C4-2B (cell line): ENCODE measurements at regions not wholly inside any gene's neighbourhood (a gene's known extent, or its start where the extent isn't known, plus 50 kb on each side); places are given as distances from the start of the nearest gene placed in this dataset.

Source experiments
- ZFX ChIP-seq: fragments of 450-650 bp; IDR thresholded peaks from 2 replicates; pipeline ENCODE4 v1.6.1; 2017
- TF ChIP-seq, protein P1 (sequence below): fragments of 450-650 bp; conservative IDR thresholded peaks from 2 replicates; pipeline ENCODE4 v1.5.1; 2017; ENCODE audit warnings: mild to moderate bottlenecking

DNA sequence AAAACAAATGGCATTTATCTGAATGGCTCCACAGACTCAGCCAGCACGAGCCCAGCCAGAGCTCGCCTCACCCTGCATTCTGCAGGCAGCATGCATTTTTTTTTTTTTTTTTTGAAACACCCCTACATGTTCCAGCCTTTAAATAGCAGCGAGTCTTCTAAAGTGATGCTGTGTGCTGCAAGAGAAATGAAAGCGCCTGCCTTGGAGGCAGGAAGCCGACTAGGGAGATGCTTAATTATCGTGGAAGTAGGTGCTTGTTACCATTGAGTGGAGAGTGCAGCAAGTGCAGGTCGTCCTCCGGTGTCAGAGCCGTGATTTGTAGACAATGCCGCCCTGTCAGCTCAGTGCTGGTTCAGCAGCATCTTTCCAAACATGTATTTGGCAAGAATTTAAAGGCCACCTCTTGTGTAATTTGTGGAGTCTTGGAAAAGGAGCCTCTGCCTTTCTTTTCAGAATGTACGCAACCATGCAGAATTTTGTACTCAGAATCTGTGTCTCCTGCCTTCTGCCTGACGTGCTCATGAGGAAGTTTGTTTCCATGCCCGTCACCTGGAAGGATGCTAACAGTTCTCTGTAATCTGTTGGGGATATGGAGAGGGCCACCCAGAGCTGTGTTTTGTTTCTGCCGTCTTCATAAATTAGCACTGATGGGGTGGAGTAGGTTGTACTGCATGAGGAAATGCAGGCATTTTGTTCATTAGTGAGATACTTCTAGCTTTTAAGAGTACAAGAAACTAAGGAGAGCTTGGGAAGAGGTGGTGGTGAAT, 345.9 kb upstream of the RGS6 start:
- TF ChIP-seq, protein P1, sequence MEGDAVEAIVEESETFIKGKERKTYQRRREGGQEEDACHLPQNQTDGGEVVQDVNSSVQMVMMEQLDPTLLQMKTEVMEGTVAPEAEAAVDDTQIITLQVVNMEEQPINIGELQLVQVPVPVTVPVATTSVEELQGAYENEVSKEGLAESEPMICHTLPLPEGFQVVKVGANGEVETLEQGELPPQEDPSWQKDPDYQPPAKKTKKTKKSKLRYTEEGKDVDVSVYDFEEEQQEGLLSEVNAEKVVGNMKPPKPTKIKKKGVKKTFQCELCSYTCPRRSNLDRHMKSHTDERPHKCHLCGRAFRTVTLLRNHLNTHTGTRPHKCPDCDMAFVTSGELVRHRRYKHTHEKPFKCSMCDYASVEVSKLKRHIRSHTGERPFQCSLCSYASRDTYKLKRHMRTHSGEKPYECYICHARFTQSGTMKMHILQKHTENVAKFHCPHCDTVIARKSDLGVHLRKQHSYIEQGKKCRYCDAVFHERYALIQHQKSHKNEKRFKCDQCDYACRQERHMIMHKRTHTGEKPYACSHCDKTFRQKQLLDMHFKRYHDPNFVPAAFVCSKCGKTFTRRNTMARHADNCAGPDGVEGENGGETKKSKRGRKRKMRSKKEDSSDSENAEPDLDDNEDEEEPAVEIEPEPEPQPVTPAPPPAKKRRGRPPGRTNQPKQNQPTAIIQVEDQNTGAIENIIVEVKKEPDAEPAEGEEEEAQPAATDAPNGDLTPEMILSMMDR, result no peak
- TF ChIP-seq ZFX, result no peak
